ENCODE measurements at regions not wholly inside any gene's neighbourhood (a gene's known extent, or its start where the extent isn't known, plus 50 kb on each side); places are given as distances from the start of the nearest gene placed in this dataset.
"Not testable (repeated sequence)": the region's sequence is repeated elsewhere in the genome, so short reads cannot be mapped to it uniquely, and the experiment has no call there.

DNA sequence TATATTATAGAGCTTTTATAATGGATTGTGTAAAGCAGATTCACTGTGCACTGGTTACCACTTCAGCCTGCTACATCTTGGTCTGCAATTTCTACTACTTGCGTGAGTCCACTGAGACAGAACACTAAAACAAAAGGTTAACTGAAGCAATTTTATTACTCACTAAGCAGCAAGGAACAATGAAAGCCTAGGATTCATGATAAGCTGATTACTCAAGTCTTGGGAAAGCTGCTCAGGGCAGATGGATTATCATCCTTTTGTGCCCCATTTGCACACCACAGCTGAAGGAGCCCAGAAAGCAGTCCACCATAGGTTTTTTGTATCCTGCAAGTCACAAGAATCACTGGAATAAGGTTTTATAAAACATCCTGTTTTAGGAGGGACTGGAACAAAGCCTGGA lies 1215.2 kb upstream of the TMEFF2 start:
- no peak for DNase-seq
- CTCF ChIA-PET: no interaction called here
- intact Hi-C loops (cut with micrococcal nuclease): no loop called here

DNA sequence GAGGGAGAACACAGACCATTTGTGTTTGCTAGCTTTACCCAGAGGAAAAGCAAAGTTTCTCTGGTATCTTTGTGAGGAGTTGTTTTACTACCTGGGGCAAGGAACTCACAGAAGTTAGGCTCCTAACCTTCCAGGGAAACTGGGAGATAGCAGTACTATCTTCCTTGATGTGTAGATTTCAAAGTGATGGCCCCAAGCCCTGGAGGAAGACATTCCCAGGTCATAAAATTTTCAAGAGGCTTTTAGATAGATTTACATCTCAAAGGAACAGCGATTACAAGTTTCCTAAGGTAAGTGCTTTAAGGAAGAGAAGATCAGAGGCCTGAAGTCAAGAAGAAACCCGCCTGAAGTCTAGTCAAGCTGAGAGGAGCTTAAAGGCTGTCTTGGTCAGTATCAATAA lies 1187.8 kb upstream of the TMEFF2 start:
- Mint-ChIP-seq H3K9me3 (no peaks in the 10 kb centered on the region), H3K27me3 (no peaks in the 10 kb centered on the region), H3K27ac (no peak overlapping the region), H3K4me1 (ENCODE audit: low read depth) (no peaks in the 10 kb centered on the region), H3K36me3 (no peaks in the 10 kb centered on the region), H3K4me3 (no peak overlapping the region)
- POLR2A ChIA-PET: no interaction called here
- intact Hi-C loops (cut with micrococcal nuclease): no loop called here
- DNase-seq: no peak
- CTCF ChIA-PET: no interaction called here

More for the DNA sequence above, 1215.2 kb upstream of the TMEFF2 start:
- POLR2A ChIA-PET: no interaction called here
- H3K27ac Mint-ChIP-seq: no peak overlapping the region
- H3K27me3 Mint-ChIP-seq: no peaks in the 10 kb centered on the region
- H3K36me3 Mint-ChIP-seq: no peaks in the 10 kb centered on the region
- no peaks in the 10 kb centered on the region for H3K4me1 Mint-ChIP-seq (ENCODE audit: low read depth)
- H3K4me3 Mint-ChIP-seq: no peak overlapping the region
- peaks cover 10% of the 10 kb centered on the region for H3K9me3 Mint-ChIP-seq

DNA sequence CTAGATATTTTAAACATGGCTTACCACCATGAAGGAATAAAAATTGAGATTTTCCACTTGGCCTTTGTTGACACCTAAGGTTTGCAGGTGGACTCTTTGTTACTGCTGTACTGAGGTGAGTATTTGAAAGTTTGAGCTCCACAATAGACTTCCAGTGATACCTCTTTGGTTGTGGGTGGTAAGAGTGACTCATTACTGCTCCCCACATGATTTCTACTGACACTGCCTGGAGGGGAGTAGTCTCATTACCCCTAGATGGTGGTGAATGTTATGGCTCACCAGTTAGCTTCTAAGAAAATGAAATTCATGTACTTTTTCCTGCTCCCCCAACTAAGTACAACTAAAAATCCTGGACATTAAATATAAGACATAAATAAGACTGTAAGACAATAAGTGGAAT lies 1183.1 kb upstream of the TMEFF2 start:
- Mint-ChIP-seq H3K4me1 (ENCODE audit: low read depth) (no peaks in the 10 kb centered on the region), H3K27ac (no peak overlapping the region), H3K36me3 (no peaks in the 10 kb centered on the region), H3K9me3 (no peaks in the 10 kb centered on the region), H3K4me3 (no peak overlapping the region), H3K27me3 (no peaks in the 10 kb centered on the region)
- intact Hi-C loops (cut with micrococcal nuclease): no loop called here
- DNase-seq: no peak
- CTCF ChIA-PET: no interaction called here
- POLR2A ChIA-PET: no interaction called here

DNA sequence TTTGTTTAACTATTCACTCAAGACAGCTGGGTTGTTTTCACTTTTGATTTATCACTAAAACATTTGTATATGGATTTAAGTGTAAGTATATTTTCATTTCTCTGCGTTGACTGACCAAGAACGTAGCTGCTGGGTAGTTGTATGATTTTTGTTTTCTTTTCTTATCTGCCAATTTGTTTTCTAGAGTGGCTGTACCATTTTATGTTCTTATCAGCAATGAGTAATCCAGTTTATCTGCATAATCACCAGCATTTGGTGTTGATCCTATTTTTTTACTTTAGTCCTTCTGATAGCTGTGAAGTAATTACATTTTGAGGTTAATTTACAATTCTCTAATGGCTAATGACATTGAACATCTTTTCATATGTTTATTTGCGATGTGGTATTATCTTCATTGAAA lies 1178.4 kb upstream of the TMEFF2 start:
- H3K4me1 Mint-ChIP-seq (ENCODE audit: low read depth): no peaks in the 10 kb centered on the region
- no peaks in the 10 kb centered on the region for H3K27me3 Mint-ChIP-seq
- DNase-seq: no peak
- H3K9me3 Mint-ChIP-seq: no peaks in the 10 kb centered on the region
- intact Hi-C loops (cut with micrococcal nuclease): no loop called here
- ChIA-PET POLR2A (no interaction called here), CTCF (no interaction called here)
- H3K4me3 Mint-ChIP-seq: no peak overlapping the region
- H3K27ac Mint-ChIP-seq: no peak overlapping the region
- no peaks in the 10 kb centered on the region for H3K36me3 Mint-ChIP-seq

DNA sequence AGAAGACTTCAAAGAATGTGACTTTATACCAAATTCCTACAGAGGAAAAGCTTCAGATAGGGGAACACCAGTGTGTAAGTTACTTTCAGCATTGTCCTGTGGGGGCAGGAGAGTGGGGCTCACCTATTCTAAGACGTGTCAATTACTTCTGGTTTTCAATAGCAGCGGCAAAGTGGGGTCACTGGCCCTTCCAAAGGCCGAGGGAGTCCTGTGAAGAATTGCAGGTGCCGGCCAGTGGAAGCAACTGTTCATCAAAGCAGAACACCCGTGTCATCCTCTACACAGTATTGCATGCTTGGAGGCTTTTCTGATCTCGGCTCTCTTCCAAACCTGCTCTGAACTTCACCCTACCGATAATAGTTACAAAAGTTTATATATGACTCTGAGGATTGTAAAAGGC lies 1176.5 kb upstream of the TMEFF2 start:
- no peak overlapping the region for H3K27ac Mint-ChIP-seq
- no peaks in the 10 kb centered on the region for H3K27me3 Mint-ChIP-seq
- ChIA-PET CTCF (no interaction called here), POLR2A (no interaction called here)
- no peaks in the 10 kb centered on the region for H3K4me1 Mint-ChIP-seq (ENCODE audit: low read depth)
- intact Hi-C loops (cut with micrococcal nuclease): no loop called here
- DNase-seq: no peak
- H3K9me3 Mint-ChIP-seq: no peaks in the 10 kb centered on the region
- no peaks in the 10 kb centered on the region for H3K36me3 Mint-ChIP-seq
- no peak overlapping the region for H3K4me3 Mint-ChIP-seq

DNA sequence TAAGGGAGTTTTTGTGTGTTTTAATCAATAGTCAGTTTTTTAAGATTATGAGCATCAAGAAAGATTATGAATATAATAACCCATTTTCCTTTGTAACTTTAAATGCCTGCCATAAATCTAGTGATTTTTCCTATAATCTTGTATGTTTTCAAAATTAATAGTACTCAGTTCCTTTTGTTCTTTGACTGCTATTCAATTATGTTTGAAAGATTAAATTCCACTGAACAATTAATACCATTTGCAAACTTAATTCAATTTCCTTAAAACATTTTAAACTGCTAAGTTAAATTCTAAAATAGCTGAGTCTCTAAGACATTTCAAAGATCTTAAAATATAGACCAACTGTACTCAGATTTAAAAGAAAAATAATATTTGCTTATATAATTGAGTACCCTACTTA lies 1173.9 kb upstream of the TMEFF2 start:
- POLR2A ChIA-PET: no interaction called here
- no peaks in the 10 kb centered on the region for H3K27me3 Mint-ChIP-seq
- intact Hi-C loops (cut with micrococcal nuclease): no loop called here
- H3K4me1 Mint-ChIP-seq (ENCODE audit: low read depth): no peaks in the 10 kb centered on the region
- no peak for DNase-seq
- CTCF ChIA-PET: no interaction called here
- no peak overlapping the region for H3K4me3 Mint-ChIP-seq
- no peak overlapping the region for H3K27ac Mint-ChIP-seq
- no peaks in the 10 kb centered on the region for H3K36me3 Mint-ChIP-seq
- H3K9me3 Mint-ChIP-seq: no peaks in the 10 kb centered on the region

DNA sequence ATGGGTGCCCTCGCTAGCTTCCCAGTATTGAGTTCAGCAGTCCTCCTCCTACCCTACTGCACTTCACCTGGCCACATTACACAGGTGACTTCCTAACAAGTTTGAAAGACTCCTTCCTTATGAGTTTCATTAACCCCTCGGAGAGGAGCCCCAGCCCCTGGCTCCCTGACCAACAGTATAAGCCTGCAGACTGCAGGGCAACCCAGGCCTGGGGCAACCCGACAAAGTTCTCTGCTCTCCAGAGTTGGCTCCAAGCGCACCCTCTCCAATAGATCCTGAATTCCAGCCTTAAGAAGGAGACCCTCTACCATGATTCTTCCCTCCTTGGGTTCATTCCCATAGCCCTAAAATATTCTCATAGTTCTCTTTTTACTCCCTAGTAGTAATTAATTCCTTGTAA lies 1162.8 kb upstream of the TMEFF2 start:
- H3K4me3 Mint-ChIP-seq: no peak overlapping the region
- CTCF ChIA-PET: no interaction called here
- intact Hi-C loops (cut with micrococcal nuclease): no loop called here
- POLR2A ChIA-PET: no interaction called here
- H3K36me3 Mint-ChIP-seq: no peaks in the 10 kb centered on the region
- DNase-seq: no peak
- no peak overlapping the region for H3K27ac Mint-ChIP-seq
- no peaks in the 10 kb centered on the region for H3K9me3 Mint-ChIP-seq
- no peaks in the 10 kb centered on the region for H3K27me3 Mint-ChIP-seq
- no peaks in the 10 kb centered on the region for H3K4me1 Mint-ChIP-seq (ENCODE audit: low read depth)

DNA sequence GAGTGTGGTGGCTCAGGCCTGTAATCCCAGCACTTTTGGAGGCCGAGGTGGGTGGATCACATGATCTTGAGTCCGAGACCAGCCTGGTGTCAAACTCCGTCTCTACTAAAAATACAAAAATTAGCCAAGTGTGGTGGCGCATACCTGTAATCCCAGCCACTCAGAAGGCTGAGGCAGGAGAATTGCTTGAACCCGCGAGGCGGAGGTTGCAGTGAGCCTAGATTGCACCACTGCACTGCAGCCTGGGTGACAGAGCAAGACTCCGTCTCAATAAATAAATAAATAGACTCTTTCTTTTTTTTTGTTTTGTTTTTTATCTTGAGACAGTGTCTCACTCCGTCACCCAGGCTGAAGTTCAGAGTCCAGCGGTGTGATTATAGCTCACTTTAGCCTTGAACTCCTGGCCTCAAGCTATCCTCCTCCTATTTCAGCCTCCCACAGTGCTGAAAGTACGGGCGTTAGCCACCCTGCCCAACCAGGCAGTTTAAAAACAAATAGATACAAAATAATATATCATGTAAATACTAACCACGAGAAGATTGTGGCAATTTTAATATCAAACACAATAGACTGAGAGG lies 1158.0 kb upstream of the TMEFF2 start:
- H3K27ac Mint-ChIP-seq; DNase-seq; POLR2A ChIA-PET; H3K4me3 Mint-ChIP-seq; CTCF ChIA-PET; intact Hi-C loops (cut with micrococcal nuclease); H3K4me1 Mint-ChIP-seq (ENCODE audit: low read depth); H3K9me3 Mint-ChIP-seq; H3K27me3 Mint-ChIP-seq; H3K36me3 Mint-ChIP-seq: not testable (repeated sequence)

DNA sequence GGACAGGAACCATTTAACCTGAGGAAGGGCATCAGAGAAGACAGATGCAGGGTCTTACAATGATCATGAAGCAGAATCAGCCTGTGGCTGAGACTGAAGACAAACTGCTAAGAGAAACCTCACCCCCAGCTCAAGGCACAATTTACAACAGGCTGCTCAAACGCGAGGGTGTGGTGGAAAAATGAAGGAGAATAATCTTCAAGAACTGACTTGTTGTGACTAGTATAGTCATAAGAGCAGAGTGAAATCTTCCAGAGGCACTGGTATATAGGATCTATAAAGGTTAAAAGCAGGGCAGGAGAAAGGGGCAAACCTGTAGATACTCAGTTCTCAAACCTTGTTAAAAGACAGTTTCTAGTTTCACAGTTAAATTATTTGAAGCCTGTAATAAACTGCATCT lies 1155.8 kb upstream of the TMEFF2 start:
- no peak for DNase-seq
- H3K27ac Mint-ChIP-seq: no peak overlapping the region
- POLR2A ChIA-PET: no interaction called here
- H3K9me3 Mint-ChIP-seq: no peaks in the 10 kb centered on the region
- intact Hi-C loops (cut with micrococcal nuclease): no loop called here
- H3K4me1 Mint-ChIP-seq (ENCODE audit: low read depth): peaks cover 9% of the 10 kb centered on the region
- H3K27me3 Mint-ChIP-seq: no peaks in the 10 kb centered on the region
- no peaks in the 10 kb centered on the region for H3K36me3 Mint-ChIP-seq
- H3K4me3 Mint-ChIP-seq: no peak overlapping the region
- CTCF ChIA-PET: no interaction called here

DNA sequence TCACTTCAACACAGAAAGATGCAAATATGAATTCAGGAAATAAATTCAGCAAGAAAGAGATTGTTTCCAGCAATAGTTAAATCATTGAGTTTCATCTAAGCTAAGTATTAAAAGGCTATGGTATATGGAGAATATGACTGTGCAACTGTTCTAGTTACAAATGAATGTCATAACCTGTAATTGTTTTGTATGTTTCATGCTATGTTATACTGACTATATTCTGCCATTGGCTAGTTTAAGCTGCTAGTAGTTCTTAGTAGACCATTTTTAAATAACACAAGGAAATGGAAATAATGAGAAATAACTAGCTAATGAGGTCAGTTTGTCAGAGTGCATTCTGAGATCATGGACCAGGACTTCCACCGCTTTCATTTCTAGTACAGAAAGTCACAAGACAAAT lies 1154.9 kb upstream of the TMEFF2 start:
- Mint-ChIP-seq H3K36me3 (no peaks in the 10 kb centered on the region), H3K27ac (no peak overlapping the region), H3K4me3 (no peak overlapping the region), H3K4me1 (ENCODE audit: low read depth) (peaks cover 9% of the 10 kb centered on the region), H3K9me3 (no peaks in the 10 kb centered on the region), H3K27me3 (no peaks in the 10 kb centered on the region)
- DNase-seq: no peak
- intact Hi-C loops (cut with micrococcal nuclease): no loop called here
- ChIA-PET POLR2A (no interaction called here), CTCF (no interaction called here)

DNA sequence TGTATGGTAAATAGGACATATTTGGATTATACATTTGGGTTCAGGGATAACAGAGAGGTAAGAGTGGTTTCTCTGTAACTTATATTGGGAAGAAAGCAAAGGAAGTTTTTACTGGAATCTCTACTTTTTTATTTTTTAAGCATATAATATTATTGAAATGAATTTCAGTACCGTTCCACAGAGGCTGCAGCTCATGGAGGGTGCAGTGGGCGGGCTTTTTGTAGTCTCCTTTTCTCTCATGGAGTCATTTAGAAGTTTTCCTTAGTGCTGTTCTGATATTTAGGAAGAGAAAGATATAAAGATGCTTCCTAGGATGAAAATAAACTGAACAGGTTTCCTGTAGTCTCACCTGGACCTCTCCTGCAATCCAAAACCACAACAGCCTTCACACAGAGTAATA lies 1153.3 kb upstream of the TMEFF2 start:
- POLR2A ChIA-PET: interaction anchor here (0.7 kb wide), 1 partner anchor 142 kb away, joined by 3 read pairs; no protein-coding TSS in a partner anchor
- DNase-seq: no peak
- CTCF ChIA-PET: no interaction called here
- Mint-ChIP-seq H3K27me3 (no peaks in the 10 kb centered on the region), H3K36me3 (no peaks in the 10 kb centered on the region), H3K4me3 (peak overlapping the region; percentile 43), H3K27ac (no peak overlapping the region), H3K4me1 (ENCODE audit: low read depth) (peaks cover 9% of the 10 kb centered on the region), H3K9me3 (no peaks in the 10 kb centered on the region)
- intact Hi-C loops (cut with micrococcal nuclease): no loop called here

DNA sequence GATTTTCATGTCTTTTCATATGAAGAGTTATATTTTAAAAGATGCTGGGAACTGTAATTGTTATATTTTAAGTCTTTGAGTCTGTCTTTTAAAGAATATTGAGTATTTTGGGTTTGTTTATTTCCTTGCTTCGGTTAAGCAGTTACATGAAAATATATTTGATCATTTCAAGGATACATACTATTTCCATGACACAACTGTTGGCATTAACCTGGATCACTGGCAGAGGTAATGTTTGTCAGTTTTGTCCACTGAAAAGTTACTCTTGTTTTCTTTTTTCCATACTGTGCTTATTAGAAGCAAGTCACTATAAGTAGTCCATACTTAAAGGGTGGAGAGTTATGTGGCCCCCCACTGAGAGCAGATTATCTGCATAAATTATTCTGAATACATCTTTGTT lies 1142.0 kb upstream of the TMEFF2 start:
- H3K4me1 Mint-ChIP-seq (ENCODE audit: low read depth): no peaks in the 10 kb centered on the region
- intact Hi-C loops (cut with micrococcal nuclease): no loop called here
- H3K27ac Mint-ChIP-seq: no peak overlapping the region
- H3K36me3 Mint-ChIP-seq: no peaks in the 10 kb centered on the region
- H3K4me3 Mint-ChIP-seq: no peak overlapping the region
- POLR2A ChIA-PET: no interaction called here
- no peaks in the 10 kb centered on the region for H3K9me3 Mint-ChIP-seq
- H3K27me3 Mint-ChIP-seq: no peaks in the 10 kb centered on the region
- CTCF ChIA-PET: no interaction called here
- DNase-seq: no peak

DNA sequence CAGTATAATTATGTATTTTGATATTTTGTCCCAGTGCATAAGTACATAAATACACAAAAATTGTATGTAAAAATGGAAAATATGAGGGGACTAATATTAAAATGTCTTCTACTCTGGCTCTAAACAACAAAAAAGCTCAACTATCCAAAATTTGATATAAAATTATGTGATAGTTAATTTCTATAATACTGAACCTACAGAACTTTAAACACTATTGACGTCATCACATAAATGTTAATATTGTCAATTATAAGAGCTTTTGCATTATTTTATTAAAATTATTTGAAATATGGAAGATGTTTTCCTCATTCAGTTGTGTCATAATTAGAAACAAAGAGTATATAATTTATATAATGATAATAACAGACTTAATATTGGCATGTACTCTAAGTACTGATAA lies 1139.7 kb upstream of the TMEFF2 start:
- no peaks in the 10 kb centered on the region for H3K9me3 Mint-ChIP-seq
- no peaks in the 10 kb centered on the region for H3K36me3 Mint-ChIP-seq
- POLR2A ChIA-PET: no interaction called here
- no peaks in the 10 kb centered on the region for H3K4me1 Mint-ChIP-seq (ENCODE audit: low read depth)
- H3K4me3 Mint-ChIP-seq: no peak overlapping the region
- H3K27ac Mint-ChIP-seq: no peak overlapping the region
- H3K27me3 Mint-ChIP-seq: no peaks in the 10 kb centered on the region
- intact Hi-C loops (cut with micrococcal nuclease): no loop called here
- CTCF ChIA-PET: no interaction called here
- DNase-seq: no peak

DNA sequence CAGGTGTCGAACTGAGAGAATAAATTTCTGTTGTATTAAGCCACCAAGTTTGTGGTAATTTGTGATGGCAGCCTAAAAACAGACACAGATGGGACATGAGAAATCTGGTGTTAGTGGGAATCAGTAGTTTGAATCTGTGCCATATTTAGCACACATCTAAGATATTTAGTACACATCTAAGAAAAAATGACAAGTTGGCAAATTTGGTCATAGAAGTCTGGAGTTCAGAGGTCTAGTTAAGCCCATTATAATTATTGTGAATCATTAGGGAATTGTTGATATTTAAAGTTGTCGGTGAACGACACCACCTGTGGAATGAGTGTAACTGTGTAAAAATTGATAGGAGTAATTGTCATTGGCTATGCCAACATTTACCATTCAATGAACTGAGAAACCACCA lies 1138.8 kb upstream of the TMEFF2 start:
- no peak overlapping the region for H3K27ac Mint-ChIP-seq
- ChIA-PET POLR2A (no interaction called here), CTCF (no interaction called here)
- no peaks in the 10 kb centered on the region for H3K36me3 Mint-ChIP-seq
- no peak for DNase-seq
- no peaks in the 10 kb centered on the region for H3K9me3 Mint-ChIP-seq
- no peak overlapping the region for H3K4me3 Mint-ChIP-seq
- H3K27me3 Mint-ChIP-seq: no peaks in the 10 kb centered on the region
- intact Hi-C loops (cut with micrococcal nuclease): no loop called here
- H3K4me1 Mint-ChIP-seq (ENCODE audit: low read depth): no peaks in the 10 kb centered on the region

Measured in activated CD4-positive, alpha-beta memory T cell treated with anti-CD3 and anti-CD28 coated beads for 36 hours (primary cell).